GM19463 (cell line): ENCODE measurements at regions not wholly inside any gene's neighbourhood (a gene's known extent, or its start where the extent isn't known, plus 50 kb on each side); places are given as distances from the start of the nearest gene placed in this dataset.

ENCODE experiments used
- ATAC-seq: cut with Tn5 transposase; IDR thresholded peaks from one replicate; pipeline ENCODE4 v1.9.1; 2021; ENCODE audit warnings: mild to moderate bottlenecking, moderate library complexity; ENCODE audit not compliant: unreplicated experiment

- no peak for ATAC-seq
These were observed 67.6 kb upstream of the C1GALT1 start for GRCh38 chr7:7114575-7115291.

- ATAC-seq: no peak
These were observed 64.3 kb upstream of the C1GALT1 start for GRCh38 chr7:7117935-7118586.

- ATAC-seq: no peak
These were observed 63.5 kb upstream of the C1GALT1 start for GRCh38 chr7:7118822-7119221.

GRCh38 chr7:7119729-7120128 is 62.6 kb upstream of the C1GALT1 start:
- no peak for ATAC-seq

GRCh38 chr7:7122033-7122478 is 60.3 kb upstream of the C1GALT1 start:
- no peak for ATAC-seq

- ATAC-seq: no peak
These were observed 59.6 kb upstream of the C1GALT1 start for GRCh38 chr7:7122701-7123281.

GRCh38 chr7:7125963-7126362 is 56.4 kb upstream of the C1GALT1 start:
- ATAC-seq: no peak

- no peak for ATAC-seq
These were observed 54.6 kb upstream of the C1GALT1 start for GRCh38 chr7:7127773-7128172.

GRCh38 chr7:7129381-7129780 is 53.0 kb upstream of the C1GALT1 start:
- no peak for ATAC-seq

GRCh38 chr7:7131273-7131672 is 51.1 kb upstream of the C1GALT1 start:
- ATAC-seq: no peak
